Heart left ventricle (tissue), 13 donors: ENCODE measurements at regions not wholly inside any gene's neighbourhood (a gene's known extent, or its start where the extent isn't known, plus 50 kb on each side); places are given as distances from the start of the nearest gene placed in this dataset.
"Not testable (repeated sequence)": the region's sequence is repeated elsewhere in the genome, so short reads cannot be mapped to it uniquely, and the experiment has no call there.

Source experiments
- CTCF ChIP-seq, 12 donors: fragments of 200-600 bp; sonication (generic) in 4 of 12; IDR thresholded peaks; one replicate each; pipeline versions ENCODE4 v1.5.0 to v1.8.0; 2018 to 2022; ENCODE audit warnings: antibody characterized with exemption in 12 of 12, mild to moderate bottlenecking in 5 of 12
- POLR2A ChIP-seq, 2 donors: fragments of 450-650 bp; IDR thresholded peaks; one replicate each; pipeline ENCODE4 v1.6.1; 2017; ENCODE audit warnings: antibody characterized with exemption in 2 of 2, mild to moderate bottlenecking in 2 of 2, moderate library complexity in 2 of 2
- donor health status: ischemic (EF 13 %, LVEDD 7.1; RV severe dilation, severe dysfunction).
- donor health status: DM: no; HTN: yes; CAD: no.
- donor health status: DM: no; HTN: no; CAD: no.
- donor health status: ischemic (EF 25% LVEDD 6.9; RV normal size, moderate dysfunction).
- donor health status: ischemic (EF 25% LVEDD 5.7; RV mildly dilated, moderate dysfunction).
- donor health status: ischemic (EF 35%, LVEDD 5.7; RV mildly dilated, moderate dysfunction).
- donor health status: nonischemic (EF 11% LVEDD 7.7; RV severe dilation, severe dysfunction).
- donor health status: DM: yes; HTN: yes; CAD: no.
- donor health status: PGD.
- donor health status: ischemic (EF 29% LVEDD 5.4; RV normal size, mild dysfunction).
- donor health status: nonischemic (EF 23%, LVEDD 6.1; RV moderate dilation, normal function).

GRCh38 chr15:22141106-22141505 lies 60.8 kb downstream of the OR4M2 start:
- not testable (repeated sequence) for TF ChIP-seq CTCF, POLR2A (IDR thresholded peaks at IDR 0.05)
